HepG2 (cell line): ENCODE measurements at regions not wholly inside any gene's neighbourhood (a gene's known extent, or its start where the extent isn't known, plus 50 kb on each side); places are given as distances from the start of the nearest gene placed in this dataset.

ENCODE experiments used
- ADNP ChIP-seq: sonication (generic); formaldehyde crosslinking; IDR thresholded peaks from 2 replicates; pipeline ENCODE4 v1.4.0; 2020; ENCODE audit warnings: missing genetic modification reagents
- ATF2 ChIP-seq: sonication (generic); formaldehyde crosslinking; IDR thresholded peaks from 2 replicates; pipeline ENCODE4 v1.4.0; 2020; ENCODE audit warnings: missing genetic modification reagents
- PRDM15 ChIP-seq: sonication (generic); formaldehyde crosslinking; IDR thresholded peaks from 2 replicates; pipeline ENCODE4 v1.4.0; 2020; ENCODE audit warnings: missing genetic modification reagents
- REST ChIP-seq, 2 experiments: IDR thresholded peaks; 2 replicates each; pipeline ENCODE4 v1.6.1; 2011 to 2012; ENCODE audit warnings: low read length in 2 of 2, borderline replicate concordance in 1 of 2, low read depth in 1 of 2, mild to moderate bottlenecking in 1 of 2, moderate library complexity in 1 of 2
- STAG1 ChIP-seq: sonication (generic); formaldehyde crosslinking; IDR thresholded peaks from 2 replicates; pipeline ENCODE4 v1.4.0; 2020; ENCODE audit warnings: missing genetic modification reagents
- ZNF232 ChIP-seq: sonication (generic); formaldehyde crosslinking; IDR thresholded peaks from 2 replicates; pipeline ENCODE4 v1.4.0; 2020; ENCODE audit warnings: missing genetic modification reagents, borderline replicate concordance

GRCh38 chr4:163911891-163912290 lies 417.4 kb downstream of the TMA16 start:
- TF ChIP-seq ZNF232: no peak
- TF ChIP-seq REST (IDR thresholded peaks at IDR 0.05; ENCODE audit: borderline replicate concordance in 1 of 2, low read depth in 1 of 2, low read length in 2 of 2): no peak
- TF ChIP-seq ATF2: no peak
- TF ChIP-seq PRDM15 (CRISPR knock-in tag): no peak
- no peak for TF ChIP-seq ADNP (CRISPR knock-in tag)
- no peak for TF ChIP-seq STAG1 (CRISPR knock-in tag)
